OCI-LY3 (cell line): ENCODE measurements at regions not wholly inside any gene's neighbourhood (a gene's known extent, or its start where the extent isn't known, plus 50 kb on each side); places are given as distances from the start of the nearest gene placed in this dataset.

Experiments
- H2AFZ ChIP-seq: fragments of 200-600, 300-600 bp; shearing (Covaris generic); 2 replicates; pipeline ENCODE4 v1.6.0; 2014; ENCODE audit warnings: antibody characterized with exemption, low read depth, low read length
- H3K27ac ChIP-seq: fragments of 200-600, 300-600 bp; sonication (generic); 2 replicates; pipeline ENCODE4 v1.5.1; 2014; ENCODE audit warnings: mild to moderate bottlenecking, low read length, moderate library complexity, mixed read lengths
- H3K27me3 ChIP-seq: fragments of 200-600, 300-600 bp; sonication (generic); 2 replicates; pipeline ENCODE4 v1.6.1; 2014; ENCODE audit warnings: low read depth, low read length, mixed read lengths
- H3K36me3 ChIP-seq: fragments of 200-600, 300-600 bp; sonication (generic); replicated peaks from 2 replicates; pipeline ENCODE3; 2014; ENCODE audit warnings: low read depth, low read length, mixed read lengths
- H3K4me1 ChIP-seq: fragments of 300-600, 200-600 bp; sonication (generic); 2 replicates; pipeline ENCODE4 v1.6.1; 2014; ENCODE audit warnings: low read length, mixed read lengths
- H3K4me2 ChIP-seq: fragments of 200-600, 300-600 bp; sonication (generic); 2 replicates; pipeline ENCODE4 v1.6.1; 2014; ENCODE audit warnings: low read length, mixed read lengths
- H3K4me3 ChIP-seq: fragments of 300-600, 200-600 bp; sonication (generic); 2 replicates; pipeline ENCODE4 v1.5.1; 2014; ENCODE audit warnings: antibody characterized with exemption, mild to moderate bottlenecking, low read length, moderate library complexity
- H3K79me2 ChIP-seq: fragments of 300-600, 200-600 bp; shearing (Covaris generic); 2 replicates; pipeline ENCODE4 v1.6.1; 2014; ENCODE audit warnings: mild to moderate bottlenecking, low read length, mixed read lengths
- H3K9ac ChIP-seq: fragments of 300-600, 200-600 bp; shearing (Covaris generic); 2 replicates; pipeline ENCODE4 v1.6.0; 2014; ENCODE audit warnings: mild to moderate bottlenecking, low read length, moderate library complexity
- H3K9me3 ChIP-seq: fragments of 200-600, 300-600 bp; shearing (Covaris generic); 2 replicates; pipeline ENCODE4 v1.6.1; 2014; ENCODE audit warnings: low read length, mixed read lengths; ENCODE audit not compliant: insufficient read depth
- H4K20me1 ChIP-seq: fragments of 200-600, 300-600 bp; sonication (generic); 2 replicates; pipeline ENCODE4 v1.6.1; 2016; ENCODE audit warnings: low read length, mixed read lengths; ENCODE audit not compliant: insufficient read depth
- CTCF ChIP-seq: fragments of 200-600, 300-600 bp; sonication (generic); IDR thresholded peaks from 2 replicates; pipeline ENCODE4 v1.5.1; 2014; ENCODE audit warnings: antibody characterized with exemption, low read length, low read depth
- EZH2phosphoT487 ChIP-seq: fragments of 200-600 bp; shearing (Covaris generic); IDR thresholded peaks from 2 replicates; pipeline ENCODE4 v1.6.1; 2018; ENCODE audit warnings: antibody characterized with exemption, mixed run types, low read depth

GRCh38 chr10:30749385-30749784, 119.8 kb upstream of the LYZL2 start:
- Histone ChIP-seq H3K4me1 (no peaks in the 10 kb centered on the region), H3K4me2 (no peak overlapping the region), H3K9ac (no peak overlapping the region), H3K79me2 (no peaks in the 10 kb centered on the region), H2AFZ (no peak overlapping the region), H3K4me3 (no peak overlapping the region), H4K20me1 (no peaks in the 10 kb centered on the region), H3K27ac (no peak overlapping the region), H3K9me3 (no peaks in the 10 kb centered on the region), H3K27me3 (no peaks in the 10 kb centered on the region), H3K36me3 (no peaks in the 10 kb centered on the region)
- TF ChIP-seq EZH2phosphoT487: no peak
- no peak for TF ChIP-seq CTCF

- H3K36me3 ChIP-seq: no peaks in the 10 kb centered on the region
- no peaks in the 10 kb centered on the region for H4K20me1 ChIP-seq
- H3K27ac ChIP-seq: no peak overlapping the region
- no peak overlapping the region for H2AFZ ChIP-seq
- no peaks in the 10 kb centered on the region for H3K4me1 ChIP-seq
- H3K4me3 ChIP-seq: no peak overlapping the region
- no peak for TF ChIP-seq CTCF
- H3K9ac ChIP-seq: no peak overlapping the region
- no peaks in the 10 kb centered on the region for H3K9me3 ChIP-seq
- no peak overlapping the region for H3K4me2 ChIP-seq
- no peaks in the 10 kb centered on the region for H3K27me3 ChIP-seq
- H3K79me2 ChIP-seq: no peaks in the 10 kb centered on the region
Measured at GRCh38 chr10:30748152-30748973, 118.8 kb upstream of the LYZL2 start.

- H4K20me1 ChIP-seq: no peaks in the 10 kb centered on the region
- TF ChIP-seq CTCF (no peak), EZH2phosphoT487 (no peak)
- no peak overlapping the region for H2AFZ ChIP-seq
- H3K4me1 ChIP-seq: peaks cover 4% of the 10 kb centered on the region
- H3K4me3 ChIP-seq: no peak overlapping the region
- no peak overlapping the region for H3K4me2 ChIP-seq
- H3K9me3 ChIP-seq: no peaks in the 10 kb centered on the region
- no peak overlapping the region for H3K27ac ChIP-seq
- H3K9ac ChIP-seq: no peak overlapping the region
- H3K27me3 ChIP-seq: no peaks in the 10 kb centered on the region
- H3K36me3 ChIP-seq: no peaks in the 10 kb centered on the region
- no peaks in the 10 kb centered on the region for H3K79me2 ChIP-seq
Measured at GRCh38 chr10:30747633-30748032, 118.1 kb upstream of the LYZL2 start.

- no peaks in the 10 kb centered on the region for H4K20me1 ChIP-seq
- no peaks in the 10 kb centered on the region for H3K9me3 ChIP-seq
- H2AFZ ChIP-seq: no peak overlapping the region
- no peaks in the 10 kb centered on the region for H3K79me2 ChIP-seq
- H3K9ac ChIP-seq: no peak overlapping the region
- no peak overlapping the region for H3K4me3 ChIP-seq
- no peak overlapping the region for H3K4me2 ChIP-seq
- H3K27me3 ChIP-seq: no peaks in the 10 kb centered on the region
- H3K27ac ChIP-seq: no peak overlapping the region
- no peak for TF ChIP-seq EZH2phosphoT487
- TF ChIP-seq CTCF: no peak
- peaks cover 12% of the 10 kb centered on the region for H3K4me1 ChIP-seq
- no peaks in the 10 kb centered on the region for H3K36me3 ChIP-seq
Measured at GRCh38 chr10:30745953-30746352, 116.4 kb upstream of the LYZL2 start.
